GM23338 (cell line): ENCODE measurements at regions not wholly inside any gene's neighbourhood (a gene's known extent, or its start where the extent isn't known, plus 50 kb on each side); places are given as distances from the start of the nearest gene placed in this dataset.

Source experiments
- EZH2phosphoT487 ChIP-seq: fragments of 200-600 bp; sonication (generic); IDR thresholded peaks from one replicate; pipeline ENCODE4 v1.8.1; 2018; ENCODE audit warnings: antibody characterized with exemption; ENCODE audit not compliant: unreplicated experiment
- NANOG ChIP-seq: IDR thresholded peaks from 2 replicates; pipeline ENCODE4 v1.6.1; 2016; ENCODE audit warnings: antibody characterized with exemption, borderline replicate concordance
- STAT1 ChIP-seq: IDR thresholded peaks from one replicate; pipeline ENCODE4 v1.6.1; 2016; ENCODE audit warnings: antibody characterized with exemption; ENCODE audit not compliant: unreplicated experiment
- ZNF114 ChIP-seq: fragments of 250-450 bp; sonication (Bioruptor Pico); IDR thresholded peaks from 2 replicates; pipeline ENCODE4 v1.5.0; 2020; ENCODE audit warnings: mild to moderate bottlenecking, moderate library complexity
- ZNF331 ChIP-seq: fragments of 250-450 bp; sonication (Bioruptor Pico); IDR thresholded peaks from 2 replicates; pipeline ENCODE4 v1.5.0; 2020; ENCODE audit warnings: low read depth, mild to moderate bottlenecking, moderate library complexity
- TF ChIP-seq, protein P1 (sequence below): fragments of 250-450 bp; sonication (Bioruptor Pico); IDR thresholded peaks from 2 replicates; pipeline ENCODE4 v1.5.0; 2020; ENCODE audit warnings: mild to moderate bottlenecking, moderate library complexity
- TF ChIP-seq, protein P2 (sequence below), 2 experiments: fragments of 200-600 bp in 1 of 2; sonication (generic) in 1 of 2; conservative IDR thresholded peaks; 2 replicates each; pipeline versions ENCODE4 v1.5.1 to v1.6.1; 2016 to 2017; ENCODE audit warnings: antibody characterized with exemption in 2 of 2, low read depth in 2 of 2, mild to moderate bottlenecking in 2 of 2, moderate library complexity in 1 of 2
- TF ChIP-seq, protein P3 (sequence below): IDR thresholded peaks from one replicate; pipeline ENCODE4 v1.6.1; 2018; ENCODE audit warnings: antibody characterized with exemption; ENCODE audit not compliant: unreplicated experiment

DNA sequence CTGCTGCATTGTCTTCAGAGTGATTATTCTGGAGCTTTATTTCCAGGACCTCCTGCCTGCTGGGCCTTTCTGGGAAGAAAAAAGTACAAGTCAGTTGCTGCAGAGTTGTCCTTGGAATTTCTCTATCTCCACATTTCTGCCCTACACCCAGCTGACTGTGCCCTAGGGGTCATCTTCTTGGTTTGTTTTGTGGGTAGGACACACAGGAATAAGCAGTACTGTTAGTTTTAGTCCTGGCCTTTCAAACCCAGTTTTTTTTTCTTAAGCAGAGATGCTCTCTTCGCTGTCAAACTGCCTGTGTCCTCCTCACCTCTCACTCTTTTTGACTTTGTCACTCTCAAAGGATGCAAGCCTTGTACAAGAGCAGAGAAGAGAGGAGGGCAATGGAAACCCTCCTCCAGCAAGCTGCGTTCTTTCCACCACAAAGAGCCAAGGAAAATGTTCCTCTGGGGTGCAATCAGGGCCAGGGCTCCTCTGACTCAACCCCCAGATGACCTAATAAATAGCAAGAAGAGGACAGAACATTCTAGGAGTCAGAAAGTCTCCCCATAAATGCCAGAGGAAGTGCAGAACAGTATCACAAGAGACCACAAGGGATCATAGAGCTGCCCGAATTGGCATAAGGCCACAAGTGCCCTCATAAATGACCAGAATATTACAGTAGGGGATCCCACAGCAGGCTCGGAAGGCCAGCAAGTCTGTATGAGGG is 186.2 kb downstream of the RCHY1 start (continued):
- TF ChIP-seq, protein P1, sequence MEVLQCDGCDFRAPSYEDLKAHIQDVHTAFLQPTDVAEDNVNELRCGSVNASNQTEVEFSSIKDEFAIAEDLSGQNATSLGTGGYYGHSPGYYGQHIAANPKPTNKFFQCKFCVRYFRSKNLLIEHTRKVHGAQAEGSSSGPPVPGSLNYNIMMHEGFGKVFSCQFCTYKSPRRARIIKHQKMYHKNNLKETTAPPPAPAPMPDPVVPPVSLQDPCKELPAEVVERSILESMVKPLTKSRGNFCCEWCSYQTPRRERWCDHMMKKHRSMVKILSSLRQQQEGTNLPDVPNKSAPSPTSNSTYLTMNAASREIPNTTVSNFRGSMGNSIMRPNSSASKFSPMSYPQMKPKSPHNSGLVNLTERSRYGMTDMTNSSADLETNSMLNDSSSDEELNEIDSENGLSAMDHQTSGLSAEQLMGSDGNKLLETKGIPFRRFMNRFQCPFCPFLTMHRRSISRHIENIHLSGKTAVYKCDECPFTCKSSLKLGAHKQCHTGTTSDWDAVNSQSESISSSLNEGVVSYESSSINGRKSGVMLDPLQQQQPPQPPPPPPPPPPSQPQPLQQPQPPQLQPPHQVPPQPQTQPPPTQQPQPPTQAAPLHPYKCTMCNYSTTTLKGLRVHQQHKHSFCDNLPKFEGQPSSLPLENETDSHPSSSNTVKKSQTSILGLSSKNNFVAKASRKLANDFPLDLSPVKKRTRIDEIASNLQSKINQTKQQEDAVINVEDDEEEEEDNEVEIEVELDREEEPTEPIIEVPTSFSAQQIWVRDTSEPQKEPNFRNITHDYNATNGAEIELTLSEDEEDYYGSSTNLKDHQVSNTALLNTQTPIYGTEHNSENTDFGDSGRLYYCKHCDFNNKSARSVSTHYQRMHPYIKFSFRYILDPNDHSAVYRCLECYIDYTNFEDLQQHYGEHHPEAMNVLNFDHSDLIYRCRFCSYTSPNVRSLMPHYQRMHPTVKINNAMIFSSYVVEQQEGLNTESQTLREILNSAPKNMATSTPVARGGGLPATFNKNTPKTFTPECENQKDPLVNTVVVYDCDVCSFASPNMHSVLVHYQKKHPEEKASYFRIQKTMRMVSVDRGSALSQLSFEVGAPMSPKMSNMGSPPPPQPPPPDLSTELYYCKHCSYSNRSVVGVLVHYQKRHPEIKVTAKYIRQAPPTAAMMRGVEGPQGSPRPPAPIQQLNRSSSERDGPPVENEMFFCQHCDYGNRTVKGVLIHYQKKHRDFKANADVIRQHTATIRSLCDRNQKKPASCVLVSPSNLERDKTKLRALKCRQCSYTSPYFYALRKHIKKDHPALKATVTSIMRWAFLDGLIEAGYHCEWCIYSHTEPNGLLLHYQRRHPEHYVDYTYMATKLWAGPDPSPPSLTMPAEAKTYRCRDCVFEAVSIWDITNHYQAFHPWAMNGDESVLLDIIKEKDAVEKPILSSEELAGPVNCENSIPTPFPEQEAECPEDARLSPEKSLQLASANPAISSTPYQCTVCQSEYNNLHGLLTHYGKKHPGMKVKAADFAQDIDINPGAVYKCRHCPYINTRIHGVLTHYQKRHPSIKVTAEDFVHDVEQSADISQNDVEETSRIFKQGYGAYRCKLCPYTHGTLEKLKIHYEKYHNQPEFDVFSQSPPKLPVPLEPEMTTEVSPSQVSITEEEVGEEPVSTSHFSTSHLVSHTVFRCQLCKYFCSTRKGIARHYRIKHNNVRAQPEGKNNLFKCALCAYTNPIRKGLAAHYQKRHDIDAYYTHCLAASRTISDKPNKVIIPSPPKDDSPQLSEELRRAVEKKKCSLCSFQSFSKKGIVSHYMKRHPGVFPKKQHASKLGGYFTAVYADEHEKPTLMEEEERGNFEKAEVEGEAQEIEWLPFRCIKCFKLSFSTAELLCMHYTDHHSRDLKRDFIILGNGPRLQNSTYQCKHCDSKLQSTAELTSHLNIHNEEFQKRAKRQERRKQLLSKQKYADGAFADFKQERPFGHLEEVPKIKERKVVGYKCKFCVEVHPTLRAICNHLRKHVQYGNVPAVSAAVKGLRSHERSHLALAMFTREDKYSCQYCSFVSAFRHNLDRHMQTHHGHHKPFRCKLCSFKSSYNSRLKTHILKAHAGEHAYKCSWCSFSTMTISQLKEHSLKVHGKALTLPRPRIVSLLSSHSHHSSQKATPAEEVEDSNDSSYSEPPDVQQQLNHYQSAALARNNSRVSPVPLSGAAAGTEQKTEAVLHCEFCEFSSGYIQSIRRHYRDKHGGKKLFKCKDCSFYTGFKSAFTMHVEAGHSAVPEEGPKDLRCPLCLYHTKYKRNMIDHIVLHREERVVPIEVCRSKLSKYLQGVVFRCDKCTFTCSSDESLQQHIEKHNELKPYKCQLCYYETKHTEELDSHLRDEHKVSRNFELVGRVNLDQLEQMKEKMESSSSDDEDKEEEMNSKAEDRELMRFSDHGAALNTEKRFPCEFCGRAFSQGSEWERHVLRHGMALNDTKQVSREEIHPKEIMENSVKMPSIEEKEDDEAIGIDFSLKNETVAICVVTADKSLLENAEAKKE (CRISPR knock-in tag), result no peak
- TF ChIP-seq ZNF114 (no peak), EZH2phosphoT487 (no peak), ZNF331 (CRISPR knock-in tag) (no peak), STAT1 (no peak), NANOG (no peak)
- TF ChIP-seq, protein P2, sequence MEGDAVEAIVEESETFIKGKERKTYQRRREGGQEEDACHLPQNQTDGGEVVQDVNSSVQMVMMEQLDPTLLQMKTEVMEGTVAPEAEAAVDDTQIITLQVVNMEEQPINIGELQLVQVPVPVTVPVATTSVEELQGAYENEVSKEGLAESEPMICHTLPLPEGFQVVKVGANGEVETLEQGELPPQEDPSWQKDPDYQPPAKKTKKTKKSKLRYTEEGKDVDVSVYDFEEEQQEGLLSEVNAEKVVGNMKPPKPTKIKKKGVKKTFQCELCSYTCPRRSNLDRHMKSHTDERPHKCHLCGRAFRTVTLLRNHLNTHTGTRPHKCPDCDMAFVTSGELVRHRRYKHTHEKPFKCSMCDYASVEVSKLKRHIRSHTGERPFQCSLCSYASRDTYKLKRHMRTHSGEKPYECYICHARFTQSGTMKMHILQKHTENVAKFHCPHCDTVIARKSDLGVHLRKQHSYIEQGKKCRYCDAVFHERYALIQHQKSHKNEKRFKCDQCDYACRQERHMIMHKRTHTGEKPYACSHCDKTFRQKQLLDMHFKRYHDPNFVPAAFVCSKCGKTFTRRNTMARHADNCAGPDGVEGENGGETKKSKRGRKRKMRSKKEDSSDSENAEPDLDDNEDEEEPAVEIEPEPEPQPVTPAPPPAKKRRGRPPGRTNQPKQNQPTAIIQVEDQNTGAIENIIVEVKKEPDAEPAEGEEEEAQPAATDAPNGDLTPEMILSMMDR (conservative IDR thresholded peaks at IDR 0.05; ENCODE audit: low read depth in 2 of 2), result no peak
- TF ChIP-seq, protein P3, sequence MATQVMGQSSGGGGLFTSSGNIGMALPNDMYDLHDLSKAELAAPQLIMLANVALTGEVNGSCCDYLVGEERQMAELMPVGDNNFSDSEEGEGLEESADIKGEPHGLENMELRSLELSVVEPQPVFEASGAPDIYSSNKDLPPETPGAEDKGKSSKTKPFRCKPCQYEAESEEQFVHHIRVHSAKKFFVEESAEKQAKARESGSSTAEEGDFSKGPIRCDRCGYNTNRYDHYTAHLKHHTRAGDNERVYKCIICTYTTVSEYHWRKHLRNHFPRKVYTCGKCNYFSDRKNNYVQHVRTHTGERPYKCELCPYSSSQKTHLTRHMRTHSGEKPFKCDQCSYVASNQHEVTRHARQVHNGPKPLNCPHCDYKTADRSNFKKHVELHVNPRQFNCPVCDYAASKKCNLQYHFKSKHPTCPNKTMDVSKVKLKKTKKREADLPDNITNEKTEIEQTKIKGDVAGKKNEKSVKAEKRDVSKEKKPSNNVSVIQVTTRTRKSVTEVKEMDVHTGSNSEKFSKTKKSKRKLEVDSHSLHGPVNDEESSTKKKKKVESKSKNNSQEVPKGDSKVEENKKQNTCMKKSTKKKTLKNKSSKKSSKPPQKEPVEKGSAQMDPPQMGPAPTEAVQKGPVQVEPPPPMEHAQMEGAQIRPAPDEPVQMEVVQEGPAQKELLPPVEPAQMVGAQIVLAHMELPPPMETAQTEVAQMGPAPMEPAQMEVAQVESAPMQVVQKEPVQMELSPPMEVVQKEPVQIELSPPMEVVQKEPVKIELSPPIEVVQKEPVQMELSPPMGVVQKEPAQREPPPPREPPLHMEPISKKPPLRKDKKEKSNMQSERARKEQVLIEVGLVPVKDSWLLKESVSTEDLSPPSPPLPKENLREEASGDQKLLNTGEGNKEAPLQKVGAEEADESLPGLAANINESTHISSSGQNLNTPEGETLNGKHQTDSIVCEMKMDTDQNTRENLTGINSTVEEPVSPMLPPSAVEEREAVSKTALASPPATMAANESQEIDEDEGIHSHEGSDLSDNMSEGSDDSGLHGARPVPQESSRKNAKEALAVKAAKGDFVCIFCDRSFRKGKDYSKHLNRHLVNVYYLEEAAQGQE, result no peak
